Stomach (tissue), 8 donors: ENCODE measurements at regions not wholly inside any gene's neighbourhood (a gene's known extent, or its start where the extent isn't known, plus 50 kb on each side); places are given as distances from the start of the nearest gene placed in this dataset.

Experiments used
- DNase-seq, 2 donors: peaks; one replicate each; pipeline versions ENCODE4 v3.0.0 to v3.0.0-alpha.2; 2013 to 2019
- H3K27ac ChIP-seq, 5 donors: fragments of 200-600 bp in 4 of 5; sonication (generic) in 4 of 5; one replicate each; pipeline ENCODE4 v1.5.1; 2013 to 2019; ENCODE audit warnings: mild to moderate bottlenecking in 1 of 5, moderate library complexity in 1 of 5
- H3K27me3 ChIP-seq, 3 donors: fragments of 200-600 bp; sonication (generic); one replicate each; pipeline ENCODE4 v1.5.1; 2017 to 2019; ENCODE audit warnings: mixed run types in 1 of 3
- H3K36me3 ChIP-seq, 4 donors: fragments of 200-600 bp; sonication (generic); 1 replicate in 3 of 4; 2 replicates in 1 of 4; pipeline ENCODE4 v1.5.1; 2016 to 2019
- H3K4me1 ChIP-seq, 4 donors: fragments of 200-600 bp; sonication (generic); one replicate each; pipeline ENCODE4 v1.5.1; 2016 to 2019
- H3K4me3 ChIP-seq, 4 donors: fragments of 200-600 bp; sonication (generic) in 3 of 4; one replicate each; pipeline ENCODE4 v1.5.1; 2016 to 2019; ENCODE audit warnings: mild to moderate bottlenecking in 1 of 4
- H3K9me3 ChIP-seq, 4 donors: fragments of 200-600 bp; sonication (generic); one replicate each; pipeline ENCODE4 v1.5.1; 2016 to 2019
- EP300 ChIP-seq: sonication (generic); formaldehyde crosslinking; IDR thresholded peaks from one replicate; pipeline ENCODE4 v1.6.1; 2017; ENCODE audit warnings: antibody characterized with exemption
- POLR2A ChIP-seq, 4 donors: fragments of 450-650 bp; IDR thresholded peaks; one replicate each; pipeline ENCODE4 v1.6.1; 2016; ENCODE audit warnings: antibody characterized with exemption in 4 of 4, control low read depth in 2 of 4, mild to moderate bottlenecking in 1 of 4, moderate library complexity in 1 of 4
- POLR2AphosphoS5 ChIP-seq, 3 donors: sonication (generic); formaldehyde crosslinking; IDR thresholded peaks; one replicate each; pipeline ENCODE4 v1.6.1; 2016; ENCODE audit warnings: antibody characterized with exemption in 3 of 3
- WGBS, 5 donors: extraction: QIAGEN DNeasy Blood & Tissue Kit in 3 of 5; methylation state at CpG; one replicate each; pipeline versions ENCODE4 v1.1.5 to v1.1.7; 2013 to 2018; 5-methylcytosine and 5-hydroxymethylcytosine counted together
- intact Hi-C: fragments of 100-400 bp; cut with DNase I; formaldehyde crosslinking; loops from one replicate; pipeline ENCODE4 v1.15.1; 2023; ENCODE audit warnings: low total_unique reads
- TF ChIP-seq, protein P1 (sequence below), 7 experiments: fragments of 450-650 bp in 4 of 7; fragments of 200-600 bp in 3 of 7; sonication (generic) in 3 of 7; IDR thresholded peaks; one replicate each; pipeline ENCODE4 v1.5.1; 2016 to 2019; ENCODE audit warnings: antibody characterized with exemption in 7 of 7, control low read depth in 2 of 7, mild to moderate bottlenecking in 1 of 7
- donor health status: healthy with polysubstance abuse.
- donor health status: Bipolar disorder and iron deficiency.
- donor health status: healthy.

DNA sequence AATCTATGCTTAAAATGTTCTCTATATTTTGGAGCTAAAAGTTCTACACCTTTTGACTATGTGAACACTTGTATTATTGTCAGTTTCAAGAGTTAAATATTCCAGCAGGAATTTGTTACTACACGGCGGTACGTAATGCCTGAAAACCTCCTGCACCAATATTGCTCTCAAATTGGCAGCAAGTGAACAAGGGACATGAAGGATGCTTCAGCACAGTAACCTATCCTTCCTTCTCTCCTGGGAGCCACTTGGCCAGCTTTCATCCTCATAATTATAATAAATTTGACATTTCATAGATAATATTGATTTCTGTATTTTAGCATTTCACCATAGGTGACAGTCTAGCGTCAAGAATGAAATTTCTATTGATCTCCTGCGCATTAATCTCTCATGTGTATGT lies 197.6 kb downstream of the NR4A2 start:
- no peak for DNase-seq
- H3K9me3 ChIP-seq, result no peaks in the 10 kb centered on the region
- WGBS, 5 donors, result 89 to 96% (median 92%) methylated on average over 5 of the region's 5 CpGs

DNA sequence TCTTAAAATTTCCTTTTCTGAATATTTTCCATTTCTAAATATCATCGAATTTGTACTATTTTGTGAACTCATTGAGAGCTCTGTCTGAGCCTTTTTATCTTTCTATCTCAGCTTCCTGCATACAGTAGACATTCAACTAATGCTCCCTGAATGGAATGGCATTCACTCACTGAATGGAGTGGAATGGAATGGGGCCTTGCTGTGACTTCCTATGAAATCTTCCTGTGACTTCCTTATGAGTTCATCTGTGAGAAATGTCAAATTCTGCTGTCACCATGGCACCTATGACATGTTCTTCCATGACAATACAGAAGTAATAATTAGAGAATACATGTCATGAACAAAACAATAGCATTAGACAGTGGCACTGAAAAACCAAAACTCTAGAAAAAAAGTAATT lies 199.6 kb downstream of the NR4A2 start:
- no peak overlapping the region for H3K27ac ChIP-seq
- no peaks in the 10 kb centered on the region for H3K27me3 ChIP-seq
- no peak overlapping the region for H3K4me3 ChIP-seq
- no peak for TF ChIP-seq POLR2A (IDR thresholded peaks at IDR 0.05)
- no peak for TF ChIP-seq POLR2AphosphoS5 (IDR thresholded peaks at IDR 0.05)
- no peak for TF ChIP-seq EP300
- TF ChIP-seq, protein P1, sequence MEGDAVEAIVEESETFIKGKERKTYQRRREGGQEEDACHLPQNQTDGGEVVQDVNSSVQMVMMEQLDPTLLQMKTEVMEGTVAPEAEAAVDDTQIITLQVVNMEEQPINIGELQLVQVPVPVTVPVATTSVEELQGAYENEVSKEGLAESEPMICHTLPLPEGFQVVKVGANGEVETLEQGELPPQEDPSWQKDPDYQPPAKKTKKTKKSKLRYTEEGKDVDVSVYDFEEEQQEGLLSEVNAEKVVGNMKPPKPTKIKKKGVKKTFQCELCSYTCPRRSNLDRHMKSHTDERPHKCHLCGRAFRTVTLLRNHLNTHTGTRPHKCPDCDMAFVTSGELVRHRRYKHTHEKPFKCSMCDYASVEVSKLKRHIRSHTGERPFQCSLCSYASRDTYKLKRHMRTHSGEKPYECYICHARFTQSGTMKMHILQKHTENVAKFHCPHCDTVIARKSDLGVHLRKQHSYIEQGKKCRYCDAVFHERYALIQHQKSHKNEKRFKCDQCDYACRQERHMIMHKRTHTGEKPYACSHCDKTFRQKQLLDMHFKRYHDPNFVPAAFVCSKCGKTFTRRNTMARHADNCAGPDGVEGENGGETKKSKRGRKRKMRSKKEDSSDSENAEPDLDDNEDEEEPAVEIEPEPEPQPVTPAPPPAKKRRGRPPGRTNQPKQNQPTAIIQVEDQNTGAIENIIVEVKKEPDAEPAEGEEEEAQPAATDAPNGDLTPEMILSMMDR (IDR thresholded peaks at IDR 0.05), result no peak
- H3K36me3 ChIP-seq, result no peaks in the 10 kb centered on the region
- intact Hi-C loops, result no loop called here
- WGBS, 5 donors, result 55 to 96% (median 93%) methylated on average over 1 of the region's 1 CpG
- no peak for DNase-seq
- no peaks in the 10 kb centered on the region for H3K4me1 ChIP-seq
- no peaks in the 10 kb centered on the region for H3K9me3 ChIP-seq

More for the DNA sequence above, 197.6 kb downstream of the NR4A2 start:
- Histone ChIP-seq H3K4me3 (no peak overlapping the region), H3K27ac (no peak overlapping the region), H3K4me1 (no peaks in the 10 kb centered on the region), H3K36me3 (no peaks in the 10 kb centered on the region), H3K27me3 (no peaks in the 10 kb centered on the region)
- no peak for TF ChIP-seq POLR2AphosphoS5 (IDR thresholded peaks at IDR 0.05)
- TF ChIP-seq POLR2A (IDR thresholded peaks at IDR 0.05), result no peak
- TF ChIP-seq, protein P1 (IDR thresholded peaks at IDR 0.05), result no peak
- no peak for TF ChIP-seq EP300
- intact Hi-C loops, result no loop called here

DNA sequence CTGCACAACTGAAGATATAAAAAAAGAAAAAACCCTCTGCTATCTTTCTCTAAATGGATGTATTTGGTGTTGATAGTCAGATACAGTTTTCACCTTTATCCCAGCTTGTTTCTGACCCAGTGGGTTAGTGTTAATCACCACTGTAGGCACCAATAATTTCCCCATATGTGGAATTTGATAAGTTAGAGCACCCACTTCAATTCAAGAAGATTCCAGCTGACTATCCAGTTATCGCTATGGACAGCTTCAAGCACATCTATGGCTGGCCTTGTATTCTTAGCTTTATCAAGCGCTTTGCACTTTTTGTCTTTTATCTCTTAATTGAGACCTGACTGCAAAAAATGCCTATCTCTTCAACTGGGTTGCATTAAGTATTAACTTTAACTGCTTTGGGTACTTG lies 200.4 kb downstream of the NR4A2 start:
- Histone ChIP-seq H3K9me3 (no peaks in the 10 kb centered on the region), H3K27me3 (no peaks in the 10 kb centered on the region), H3K27ac (no peak overlapping the region), H3K36me3 (no peaks in the 10 kb centered on the region), H3K4me3 (no peak overlapping the region), H3K4me1 (no peaks in the 10 kb centered on the region)
- intact Hi-C loops, result no loop called here
- 94 to 98% (median 95%) methylated on average over 2 of the region's 2 CpGs for WGBS, 5 donors
- TF ChIP-seq, protein P1 (IDR thresholded peaks at IDR 0.05), result no peak
- TF ChIP-seq POLR2A (IDR thresholded peaks at IDR 0.05) (no peak), EP300 (no peak), POLR2AphosphoS5 (IDR thresholded peaks at IDR 0.05) (no peak)
- no peak for DNase-seq

DNA sequence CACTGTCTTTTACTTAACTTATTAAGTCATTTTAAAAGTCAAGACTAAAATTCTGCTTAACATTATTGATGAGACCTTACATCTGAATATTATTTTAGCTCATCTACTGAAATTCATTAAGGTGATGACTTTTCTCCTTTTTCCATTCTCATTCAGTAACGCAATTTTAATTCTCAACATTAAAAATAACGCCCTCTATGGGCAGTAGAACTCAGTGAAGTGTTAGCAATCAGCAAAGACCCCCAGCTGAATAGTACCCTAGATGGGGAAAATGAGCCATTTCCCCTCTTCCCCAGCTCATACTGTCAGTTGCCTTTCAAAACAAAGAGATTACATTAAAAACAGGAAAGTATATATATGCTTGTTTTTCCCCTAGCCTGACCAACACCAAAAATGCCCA lies 203.3 kb downstream of the NR4A2 start:
- Histone ChIP-seq H3K4me1 (no peaks in the 10 kb centered on the region), H3K27me3 (no peaks in the 10 kb centered on the region), H3K4me3 (no peak overlapping the region), H3K9me3 (no peaks in the 10 kb centered on the region), H3K27ac (no peak overlapping the region), H3K36me3 (no peaks in the 10 kb centered on the region)
- 62 to 81% (median 76%) methylated on average over 2 of the region's 2 CpGs for WGBS, 5 donors
- no peak for DNase-seq
- intact Hi-C loops, result no loop called here
- no peak for TF ChIP-seq EP300

DNA sequence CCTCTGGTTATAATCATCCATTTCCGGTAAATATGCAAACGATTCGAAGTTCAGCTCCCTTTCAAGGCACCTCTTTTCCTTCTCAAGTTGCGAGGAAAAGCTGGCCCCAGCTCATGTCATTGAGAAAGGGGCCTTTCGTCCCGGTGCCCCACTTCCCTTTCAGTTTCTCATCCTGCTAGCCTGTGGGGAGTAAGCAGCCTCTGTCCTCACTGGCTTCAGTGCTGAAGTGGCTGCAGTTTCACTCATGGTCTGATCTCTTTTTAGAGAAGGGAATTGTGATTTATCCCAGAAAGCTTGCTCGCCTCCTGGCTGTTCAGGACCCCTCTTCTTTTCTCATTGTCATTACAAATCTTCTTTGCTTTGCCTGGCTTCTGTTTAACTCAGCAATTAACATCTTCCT lies 207.5 kb downstream of the NR4A2 start:
- intact Hi-C loops, result no loop called here
- Histone ChIP-seq H3K9me3 (no peaks in the 10 kb centered on the region), H3K27me3 (no peaks in the 10 kb centered on the region), H3K4me3 (no peak overlapping the region), H3K36me3 (no peaks in the 10 kb centered on the region), H3K27ac (no peak overlapping the region), H3K4me1 (no peaks in the 10 kb centered on the region)
- no peak for DNase-seq
- TF ChIP-seq POLR2AphosphoS5 (IDR thresholded peaks at IDR 0.05) (no peak), EP300 (no peak), POLR2A (IDR thresholded peaks at IDR 0.05) (no peak)
- TF ChIP-seq, protein P1 (IDR thresholded peaks at IDR 0.05), result no peak
- WGBS, 5 donors, result 72 to 88% (median 81%) methylated on average over 7 of the region's 7 CpGs
